D721Med (cell line): ENCODE measurements at regions not wholly inside any gene's neighbourhood (a gene's known extent, or its start where the extent isn't known, plus 50 kb on each side); places are given as distances from the start of the nearest gene placed in this dataset.

Experiments used
- DNase-seq: peaks from one replicate; pipeline ENCODE4 v3.0.0; 2011; ENCODE audit warnings: low spot score; ENCODE audit not compliant: insufficient read length
- FAIRE-seq: peaks from 2 replicates; lab custom pipeline; 2011; peaks lifted over from hg19 to GRCh38; lab: Jason Lieb, UNC
- TF ChIP-seq, protein P1 (sequence below): IDR thresholded peaks from 2 replicates; pipeline ENCODE4 v1.5.1; 2012; ENCODE audit warnings: mild to moderate bottlenecking, control low read depth; ENCODE audit not compliant: insufficient read depth; ENCODE audit errors: missing control alignments

DNA sequence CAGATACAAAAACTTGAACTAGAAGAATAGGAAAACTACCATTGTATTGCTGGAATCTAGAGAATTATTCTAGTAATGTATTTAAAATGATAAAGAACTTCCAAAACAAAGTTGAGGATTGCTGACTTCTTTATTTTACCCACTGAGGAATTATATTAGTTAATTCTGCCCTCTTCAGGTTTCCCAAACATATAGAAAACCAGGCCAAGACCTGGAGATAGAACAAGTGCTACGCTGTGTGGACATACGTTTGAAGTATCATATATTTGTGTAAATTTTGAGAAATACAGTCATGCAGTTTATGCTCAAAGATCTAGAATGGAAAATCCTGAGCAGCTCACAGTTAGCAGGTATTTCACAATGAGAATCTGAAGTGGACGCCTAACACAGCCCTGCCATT is 162.3 kb upstream of the CYLC2 start:
- DNase-seq (no peak), FAIRE-seq (no peak)
- TF ChIP-seq, protein P1, sequence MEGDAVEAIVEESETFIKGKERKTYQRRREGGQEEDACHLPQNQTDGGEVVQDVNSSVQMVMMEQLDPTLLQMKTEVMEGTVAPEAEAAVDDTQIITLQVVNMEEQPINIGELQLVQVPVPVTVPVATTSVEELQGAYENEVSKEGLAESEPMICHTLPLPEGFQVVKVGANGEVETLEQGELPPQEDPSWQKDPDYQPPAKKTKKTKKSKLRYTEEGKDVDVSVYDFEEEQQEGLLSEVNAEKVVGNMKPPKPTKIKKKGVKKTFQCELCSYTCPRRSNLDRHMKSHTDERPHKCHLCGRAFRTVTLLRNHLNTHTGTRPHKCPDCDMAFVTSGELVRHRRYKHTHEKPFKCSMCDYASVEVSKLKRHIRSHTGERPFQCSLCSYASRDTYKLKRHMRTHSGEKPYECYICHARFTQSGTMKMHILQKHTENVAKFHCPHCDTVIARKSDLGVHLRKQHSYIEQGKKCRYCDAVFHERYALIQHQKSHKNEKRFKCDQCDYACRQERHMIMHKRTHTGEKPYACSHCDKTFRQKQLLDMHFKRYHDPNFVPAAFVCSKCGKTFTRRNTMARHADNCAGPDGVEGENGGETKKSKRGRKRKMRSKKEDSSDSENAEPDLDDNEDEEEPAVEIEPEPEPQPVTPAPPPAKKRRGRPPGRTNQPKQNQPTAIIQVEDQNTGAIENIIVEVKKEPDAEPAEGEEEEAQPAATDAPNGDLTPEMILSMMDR, result no peak

DNA sequence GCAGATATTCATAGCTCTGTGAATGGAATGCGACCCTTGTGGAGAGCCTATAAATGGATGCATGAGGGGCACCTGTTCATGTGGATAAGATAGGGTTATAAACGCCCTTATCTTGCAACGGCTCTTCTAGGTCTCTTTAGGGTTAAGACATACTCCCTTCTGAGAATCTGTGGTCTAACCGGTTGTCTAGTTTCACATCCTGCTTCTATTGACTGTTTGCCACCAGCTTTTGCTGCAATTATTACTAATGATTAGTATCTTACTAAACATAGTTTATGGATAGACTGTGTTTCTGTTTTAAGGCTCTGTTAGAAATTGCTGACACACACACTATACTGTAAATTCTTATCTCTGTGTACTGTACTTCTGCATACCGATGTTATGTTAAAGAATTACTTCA is 198.9 kb upstream of the CYLC2 start:
- FAIRE-seq (no peak), DNase-seq (no peak)
- TF ChIP-seq, protein P1, result no peak

DNA sequence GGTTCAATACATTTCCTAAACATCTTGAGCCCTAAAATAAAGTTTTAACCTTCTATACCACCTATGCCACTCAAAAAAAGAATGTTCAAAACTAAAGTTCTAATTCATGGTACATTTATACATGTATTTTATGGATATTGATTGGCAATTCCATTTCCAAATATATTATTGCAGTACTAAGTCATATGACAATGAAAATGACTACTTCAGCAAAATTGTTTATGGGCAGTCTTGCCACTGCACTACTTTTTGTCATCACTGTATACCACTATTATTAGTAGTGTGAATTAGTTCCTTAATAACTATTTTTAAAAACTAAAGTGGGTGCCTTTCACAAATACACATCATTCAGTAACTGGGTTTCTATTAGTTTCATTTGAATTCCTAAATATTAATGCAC is 199.6 kb upstream of the CYLC2 start:
- TF ChIP-seq, protein P1, result no peak
- DNase-seq (no peak), FAIRE-seq (no peak)

- TF ChIP-seq, protein P1, result no peak
- DNase-seq (no peak), FAIRE-seq (no peak)
These were observed 215.8 kb upstream of the CYLC2 start for GRCh38 chr9:102779356-102779755.

- FAIRE-seq, result no peak
- DNase-seq, result no peak
- TF ChIP-seq, protein P1, result no peak
These were observed 216.4 kb upstream of the CYLC2 start for GRCh38 chr9:102778746-102779145.

DNA sequence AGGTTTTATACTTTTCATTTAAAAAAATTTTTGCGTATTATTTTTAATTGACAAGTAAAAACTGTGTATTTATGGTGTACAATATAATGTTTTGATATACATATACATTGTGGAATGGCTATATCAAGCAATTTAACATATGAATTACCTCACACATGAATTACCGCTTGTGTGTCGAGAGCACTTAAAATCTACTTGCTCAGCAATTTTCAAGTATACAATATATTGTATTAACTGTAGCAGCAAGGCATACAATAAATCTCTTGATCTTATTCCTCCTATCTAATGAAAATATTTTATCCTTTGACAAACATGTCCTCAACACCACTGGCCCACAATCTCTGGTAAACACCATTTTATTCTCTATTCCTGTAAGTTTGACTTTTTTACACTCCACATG is 224.4 kb upstream of the CYLC2 start:
- DNase-seq (no peak), FAIRE-seq (no peak)
- TF ChIP-seq, protein P1, result no peak

DNA sequence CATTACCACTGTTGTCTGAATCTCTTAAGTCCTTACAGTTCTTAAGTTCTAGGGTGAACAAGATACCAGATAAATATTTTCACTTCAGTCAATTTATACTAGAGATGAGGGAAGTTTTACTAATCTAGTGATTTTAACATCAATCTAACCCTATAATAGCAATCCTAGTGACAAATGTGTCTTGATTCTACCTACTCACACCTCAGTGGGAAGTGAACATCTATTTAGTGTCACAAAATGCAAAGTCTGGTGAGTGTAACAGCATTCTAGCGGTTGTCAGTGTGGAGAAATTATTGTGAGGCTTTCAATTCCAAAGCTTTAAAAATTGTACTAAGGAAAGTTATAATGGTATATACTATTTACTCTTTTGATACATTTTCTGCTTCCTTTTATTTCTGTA is 225.8 kb upstream of the CYLC2 start:
- no peak for FAIRE-seq

More for the DNA sequence above, 225.8 kb upstream of the CYLC2 start:
- DNase-seq, result no peak
- TF ChIP-seq, protein P1, result no peak
